HEK293 (cell line): ENCODE measurements at regions not wholly inside any gene's neighbourhood (a gene's known extent, or its start where the extent isn't known, plus 50 kb on each side); places are given as distances from the start of the nearest gene placed in this dataset.

Source experiments
- CTCF ChIA-PET: fragments of 350-600 bp; formaldehyde crosslinking; extraction: SDS; loops from one replicate; lab custom pipeline; 2021; ENCODE audit warnings: antibody characterized with exemption; lab: Yijun Ruan, JAX
- POLR2A ChIA-PET: fragments of 300-600 bp; formaldehyde crosslinking; extraction: SDS; loops from one replicate; lab custom pipeline; 2020; ENCODE audit warnings: antibody characterized with exemption, inconsistent platforms; lab: Yijun Ruan, JAX
- H3K27ac ChIP-seq: fragments of 200-500 bp; sonication (Bioruptor generic); 2 replicates; pipeline ENCODE4 v1.5.1; 2014; ENCODE audit warnings: low read depth, low read length, control low read depth, inconsistent platforms; ENCODE audit errors: extremely low read depth
- H3K36me3 ChIP-seq, 2 experiments: fragments of 200-500 bp in 1 of 2; sonication (Bioruptor generic) in 1 of 2; 1 replicate in 1 of 2; 2 replicates in 1 of 2; pipeline ENCODE4 v1.5.1; 2014 to 2017; ENCODE audit warnings: inconsistent platforms in 2 of 2, low read length in 2 of 2; ENCODE audit not compliant: control insufficient read depth in 2 of 2, insufficient read depth in 1 of 2
- H3K4me1 ChIP-seq: fragments of 200-500 bp; sonication (Bioruptor generic); 2 replicates; pipeline ENCODE4 v1.5.1; 2014; ENCODE audit warnings: mild to moderate bottlenecking, low read length, inconsistent platforms; ENCODE audit not compliant: control insufficient read depth, insufficient read depth
- H3K4me3 ChIP-seq: 2 replicates; pipeline ENCODE4 v1.5.1; 2011; ENCODE audit warnings: low read depth, mild to moderate bottlenecking, control low read depth, low read length, moderate library complexity
- H3K9me3 ChIP-seq: fragments of 200-500 bp; sonication (Bioruptor generic); 2 replicates; pipeline ENCODE4 v1.5.1; 2014; ENCODE audit warnings: low read depth, low read length, inconsistent platforms; ENCODE audit not compliant: control insufficient read depth, insufficient read depth
- KLF1 ChIP-seq: fragments of 450-650 bp; formaldehyde crosslinking; IDR thresholded peaks from 2 replicates; pipeline ENCODE4 v1.5.1; 2016; ENCODE audit warnings: missing biosample characterization, missing genetic modification characterization
- ZNF747 ChIP-seq: fragments of 450-650 bp; formaldehyde crosslinking; IDR thresholded peaks from 2 replicates; pipeline ENCODE4 v1.5.1; 2016; ENCODE audit warnings: missing biosample characterization, missing genetic modification characterization

GRCh38 chr15:45428491-45428890 lies 50.1 kb upstream of the GATM start:
- TF ChIP-seq ZNF747 (tag by site-specific recombination), result no peak
- TF ChIP-seq KLF1 (tag by site-specific recombination), result peak; percentile 95
- TF ChIP-seq, all 188 proteins: peak for 1
- Histone ChIP-seq H3K27ac (no peak overlapping the region), H3K4me3 (no peak overlapping the region), H3K9me3 (no peaks in the 10 kb centered on the region), H3K4me1 (0 out of 2 replicates have a peak, but pooled peaks cover 3% of the 10 kb centered on the region), H3K36me3 (no peaks in the 10 kb centered on the region)
- ChIA-PET POLR2A (no interaction called here), CTCF (interaction anchor here (0.6 to 5.3 kb wide), 10 partner anchors 8 to 1422 kb away, joined by 3 to 109 read pairs (median 4); a partner anchor contains a TSS)
